ENCODE measurements at regions not wholly inside any gene's neighbourhood (a gene's known extent, or its start where the extent isn't known, plus 50 kb on each side); places are given as distances from the start of the nearest gene placed in this dataset.

DNA sequence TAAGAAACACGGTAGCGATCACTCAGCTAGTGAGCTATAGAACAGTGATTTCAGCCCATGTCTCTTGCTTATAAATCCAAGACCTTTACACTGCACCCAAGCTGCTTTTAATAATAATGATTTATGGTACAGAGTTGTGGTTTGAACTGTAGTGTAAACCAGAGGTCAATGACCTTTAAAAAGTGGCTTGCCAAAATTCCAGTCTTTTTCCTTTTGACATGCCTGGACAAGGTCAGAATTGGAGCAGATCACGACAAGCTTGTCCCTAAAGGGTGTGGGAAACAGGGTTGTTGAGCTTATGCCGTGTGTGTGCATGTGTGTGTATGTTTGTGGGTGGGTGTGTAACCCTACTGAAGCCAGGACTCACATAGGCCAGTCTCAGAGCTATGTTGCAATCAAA lies 225.3 kb upstream of the CLINT1 start:
- FAIRE-seq = no peak

DNA sequence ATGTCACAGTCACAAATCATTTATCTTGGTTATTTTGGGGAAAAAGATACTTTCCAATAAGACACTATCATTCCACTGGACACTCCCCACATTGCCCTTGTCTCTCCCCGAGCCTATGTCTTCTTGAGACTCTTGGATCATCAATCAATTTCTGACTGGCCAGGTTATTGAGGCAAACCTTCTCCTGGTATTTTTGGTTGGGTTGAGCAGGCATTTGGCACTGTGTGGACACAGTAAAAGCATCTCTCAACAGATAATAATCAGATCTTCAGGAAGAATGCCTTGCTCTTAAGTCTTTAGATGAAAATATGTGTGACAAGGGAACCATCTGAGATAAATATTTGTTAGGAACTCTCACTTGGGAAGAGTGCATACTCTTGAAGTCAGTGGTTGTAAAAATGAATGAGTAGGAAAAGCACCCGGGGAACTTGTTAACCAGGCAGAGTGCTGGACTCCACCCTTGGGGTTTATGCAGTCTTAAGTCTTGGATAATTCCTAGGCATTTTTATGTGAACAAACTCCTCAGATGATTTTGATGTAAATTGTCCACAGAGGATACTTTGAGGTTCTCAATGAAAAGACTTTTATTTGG lies 223.8 kb upstream of the CLINT1 start:
- FAIRE-seq = no peak

DNA sequence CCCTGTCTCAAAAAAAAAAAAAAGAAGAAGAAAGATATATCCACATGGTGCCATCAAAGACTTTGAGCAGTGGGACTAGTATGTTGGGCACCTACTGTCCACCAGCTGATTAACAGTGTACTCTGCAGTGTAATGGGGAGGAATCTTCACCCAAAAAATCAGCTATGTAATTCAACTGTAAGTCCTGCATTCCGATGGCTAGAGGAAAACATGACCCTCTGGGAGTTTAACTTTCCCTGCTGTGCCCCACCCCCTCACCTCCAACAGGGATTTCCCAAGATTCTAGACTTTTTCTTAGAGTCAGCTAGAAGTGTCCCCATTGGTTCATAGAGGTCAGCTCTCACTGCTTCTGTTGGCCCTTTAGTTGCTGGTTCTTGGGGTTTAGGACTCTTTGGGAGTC lies 221.2 kb upstream of the CLINT1 start:
- FAIRE-seq = no peak

GRCh38 chr5:158079097-158079496 lies 220.2 kb upstream of the CLINT1 start:
- no peak for FAIRE-seq

- peak; percentile 71 for FAIRE-seq
Measured at GRCh38 chr5:158074992-158075769, 216.2 kb upstream of the CLINT1 start.

- no peak for FAIRE-seq
Measured at GRCh38 chr5:158074597-158074991, 215.6 kb upstream of the CLINT1 start.

- no peak for FAIRE-seq
Measured at GRCh38 chr5:158070859-158071258, 211.9 kb upstream of the CLINT1 start.

GRCh38 chr5:158069838-158070237 lies 210.9 kb upstream of the CLINT1 start:
- no peak for FAIRE-seq

DNA sequence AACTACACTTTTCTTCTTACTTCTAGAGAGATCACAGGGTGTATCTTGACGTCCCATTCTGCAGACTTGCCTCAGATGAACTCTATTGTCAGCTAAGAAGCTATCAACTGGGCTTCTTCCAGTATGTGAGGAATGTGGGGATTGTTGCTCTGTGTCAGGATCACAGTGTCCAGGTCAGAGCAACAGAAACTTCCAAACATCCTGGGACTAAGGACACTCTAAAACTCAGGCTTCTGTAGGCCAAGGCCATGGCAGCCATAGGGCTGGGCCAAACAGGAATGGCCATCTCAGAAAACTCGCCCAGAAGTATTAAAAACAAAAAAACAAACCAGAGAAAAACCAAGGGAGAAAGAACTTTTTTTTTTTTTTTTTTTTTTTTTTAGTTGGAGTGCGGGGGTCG lies 210.0 kb upstream of the CLINT1 start:
- no peak for FAIRE-seq

- FAIRE-seq = no peak
Measured at GRCh38 chr5:158066076-158066475, 207.1 kb upstream of the CLINT1 start.

DNA sequence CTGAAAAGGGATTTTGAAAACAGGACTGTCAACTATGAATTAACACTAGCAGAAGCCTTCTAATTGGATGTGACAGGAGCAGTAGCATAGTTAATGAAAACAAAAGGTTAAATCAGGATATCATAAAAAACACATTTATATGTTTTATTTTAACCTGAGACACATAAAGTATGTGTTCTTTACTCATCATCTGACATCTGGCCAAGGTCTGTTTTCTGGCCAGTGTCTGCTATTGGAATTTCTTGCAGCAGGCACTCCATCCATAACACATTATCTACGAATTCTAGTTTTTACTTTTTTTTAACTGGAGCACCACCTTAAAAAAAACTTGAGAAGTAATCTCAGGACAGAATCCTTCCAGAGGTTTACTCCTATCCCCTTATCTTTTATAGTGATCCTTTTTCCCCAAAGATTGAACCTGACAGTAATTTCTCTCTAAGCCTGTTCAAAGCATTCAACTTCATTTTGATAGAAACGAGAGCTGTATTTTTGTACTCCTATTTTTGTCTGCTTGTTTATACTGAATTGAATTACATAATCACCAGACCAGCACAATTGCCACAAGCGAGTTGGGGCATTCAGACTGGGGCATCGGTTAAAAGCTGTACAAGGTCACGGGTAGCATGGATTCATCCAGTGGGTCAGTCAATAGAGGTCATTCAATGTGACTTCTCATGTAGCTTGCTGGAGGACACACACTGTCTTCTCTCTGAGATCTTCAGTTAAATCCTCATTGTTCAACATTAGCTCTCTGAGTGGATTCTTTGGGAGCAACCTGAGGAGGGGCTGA lies 205.6 kb upstream of the CLINT1 start:
- FAIRE-seq = no peak

GRCh38 chr5:158063052-158063451 lies 204.1 kb upstream of the CLINT1 start:
- no peak for FAIRE-seq

DNA sequence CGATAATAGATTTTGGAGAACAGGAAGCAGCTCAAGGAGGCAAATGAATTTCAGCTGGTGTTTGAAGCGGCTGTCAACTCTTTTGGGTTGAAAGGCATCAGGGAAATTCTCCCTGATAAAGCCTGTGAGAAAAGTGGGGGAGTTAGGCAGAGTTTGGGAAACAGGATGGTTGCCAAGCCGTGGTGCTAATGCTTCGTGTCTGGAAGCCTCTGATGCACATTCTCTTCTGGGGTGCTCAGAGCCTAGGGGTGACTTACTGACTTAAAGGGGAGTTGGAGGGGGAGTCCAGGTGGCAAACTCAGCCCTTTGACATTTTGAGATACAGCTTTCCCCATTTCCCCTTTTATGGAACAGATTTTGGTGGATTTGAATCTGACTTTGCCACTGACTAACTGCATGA lies 202.5 kb upstream of the CLINT1 start:
- FAIRE-seq = no peak

- FAIRE-seq = no peak
Measured at GRCh38 chr5:158060212-158060611, 201.3 kb upstream of the CLINT1 start.

DNA sequence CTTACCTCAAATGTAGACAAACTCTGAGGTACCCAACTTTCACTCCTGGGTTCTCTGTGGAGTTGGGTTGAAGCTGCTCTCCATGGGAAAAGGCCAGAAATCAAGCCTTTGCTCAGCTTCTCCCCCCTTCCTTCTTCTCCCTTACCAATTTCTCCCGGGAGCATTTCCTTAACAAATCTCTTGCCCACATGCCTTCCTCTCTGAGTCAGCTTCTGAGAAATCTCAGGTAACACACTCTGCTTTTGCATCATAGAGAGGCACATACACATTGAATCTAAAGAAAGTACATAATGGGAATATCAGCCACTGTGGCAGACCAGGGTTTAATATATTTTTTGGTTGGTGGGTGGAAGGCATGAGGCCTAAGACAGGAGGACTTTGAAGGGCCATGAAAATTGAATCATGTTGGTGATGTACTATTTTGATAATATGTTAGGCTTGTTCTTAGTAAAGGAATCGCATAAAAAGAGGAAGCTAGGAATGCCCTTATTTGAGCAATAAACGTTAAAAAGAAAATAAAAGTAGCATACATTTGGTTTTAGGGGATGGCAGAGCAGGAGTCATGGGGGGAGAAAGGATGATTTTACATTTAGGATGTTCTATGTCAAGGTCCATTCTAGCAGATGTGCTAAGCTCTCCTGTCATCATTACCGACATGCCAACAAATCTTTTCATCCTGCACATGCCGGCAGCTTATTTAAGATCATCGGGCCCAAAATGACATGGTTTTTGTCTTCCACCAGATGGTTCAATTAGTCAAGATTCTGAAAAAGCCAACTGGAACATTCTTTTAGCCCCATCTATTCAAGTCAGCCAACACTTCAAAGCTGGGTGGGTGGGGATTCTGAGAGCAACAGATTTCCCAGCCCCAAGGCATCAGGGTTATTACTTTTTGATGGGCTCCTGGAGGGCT lies 199.5 kb upstream of the CLINT1 start:
- no peak for FAIRE-seq

DNA sequence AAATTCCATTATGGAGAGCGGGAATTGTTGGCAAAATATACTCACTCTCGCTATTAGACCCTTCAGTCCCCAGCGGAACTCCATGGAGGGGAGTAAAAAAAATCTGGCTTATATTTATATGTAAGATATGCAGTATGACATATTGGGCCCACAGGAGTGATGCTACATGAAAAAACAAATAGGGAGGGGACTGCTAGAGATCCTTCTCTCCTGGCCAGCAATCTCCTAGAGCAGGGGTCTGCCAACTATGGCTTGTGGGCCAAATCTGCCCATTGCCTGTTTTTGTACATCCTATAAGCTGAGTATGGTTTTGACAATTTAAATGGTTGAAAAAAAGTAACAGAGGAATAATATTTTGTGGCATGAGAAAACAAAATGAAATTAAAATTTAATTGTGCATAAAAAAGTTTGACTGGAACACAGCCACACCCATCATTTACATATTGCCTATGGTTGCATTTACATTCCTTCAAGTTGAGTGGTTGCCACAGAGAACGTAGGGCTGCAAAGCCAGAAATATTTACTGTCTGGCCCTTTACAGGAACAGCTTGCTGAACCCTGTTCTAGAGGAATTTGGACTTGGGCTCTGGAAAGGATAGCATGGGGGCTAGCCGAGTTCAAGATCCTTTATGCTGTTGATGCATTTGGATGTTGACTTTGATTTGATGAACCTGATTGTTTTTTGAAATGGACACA lies 197.3 kb upstream of the CLINT1 start:
- no peak for FAIRE-seq

- no peak for FAIRE-seq
Measured at GRCh38 chr5:158055111-158055501, 196.2 kb upstream of the CLINT1 start.

- no peak for FAIRE-seq
Measured at GRCh38 chr5:158054223-158055110, 195.5 kb upstream of the CLINT1 start.

DNA sequence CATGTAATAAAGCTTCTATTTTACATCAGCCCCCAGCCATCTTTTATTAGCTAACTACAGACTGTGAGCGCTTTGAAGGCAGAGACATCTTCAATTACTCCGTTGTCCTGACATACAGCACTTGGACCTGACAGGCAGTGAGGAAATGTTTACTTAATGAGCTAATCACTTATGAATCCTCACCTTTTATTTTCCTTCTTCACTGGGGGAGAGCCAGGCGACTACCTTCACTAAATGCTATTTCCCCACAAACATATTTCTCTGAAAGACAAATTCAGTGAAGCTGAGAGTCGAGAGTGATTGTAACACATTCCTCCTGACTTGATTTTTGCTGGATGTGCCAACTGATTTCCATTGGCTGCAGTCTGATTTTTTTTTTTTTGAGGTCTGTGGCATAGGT lies 192.1 kb upstream of the CLINT1 start:
- FAIRE-seq = no peak

DNA sequence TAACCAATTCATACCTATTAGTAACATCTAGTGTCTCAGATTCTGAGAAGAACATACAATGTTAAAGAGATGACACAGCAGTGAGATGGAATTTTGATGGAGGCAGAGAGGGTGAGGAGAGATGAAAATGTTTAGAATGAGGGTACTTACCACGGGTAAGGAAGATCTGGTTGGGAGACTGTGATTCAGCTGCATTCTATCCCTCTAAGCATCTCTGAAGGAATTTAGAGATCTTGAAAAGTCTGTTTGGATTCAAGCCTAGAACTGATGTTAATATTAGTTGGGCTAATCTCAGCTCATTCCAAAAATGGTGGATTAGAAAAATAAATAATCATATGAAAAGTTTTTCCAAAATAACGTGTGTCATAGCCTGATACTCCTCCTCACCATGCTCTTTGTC lies 191.5 kb upstream of the CLINT1 start:
- FAIRE-seq = no peak

GRCh38 chr5:158049459-158049858 lies 190.5 kb upstream of the CLINT1 start:
- no peak for FAIRE-seq
